GM19452 (cell line): ENCODE measurements at regions not wholly inside any gene's neighbourhood (a gene's known extent, or its start where the extent isn't known, plus 50 kb on each side); places are given as distances from the start of the nearest gene placed in this dataset.
"Not testable (repeated sequence)": the region's sequence is repeated elsewhere in the genome, so short reads cannot be mapped to it uniquely, and the experiment has no call there.

Source experiments
- ATAC-seq: cut with Tn5 transposase; IDR thresholded peaks from one replicate; pipeline ENCODE4 v1.9.1; 2021; ENCODE audit not compliant: unreplicated experiment

DNA sequence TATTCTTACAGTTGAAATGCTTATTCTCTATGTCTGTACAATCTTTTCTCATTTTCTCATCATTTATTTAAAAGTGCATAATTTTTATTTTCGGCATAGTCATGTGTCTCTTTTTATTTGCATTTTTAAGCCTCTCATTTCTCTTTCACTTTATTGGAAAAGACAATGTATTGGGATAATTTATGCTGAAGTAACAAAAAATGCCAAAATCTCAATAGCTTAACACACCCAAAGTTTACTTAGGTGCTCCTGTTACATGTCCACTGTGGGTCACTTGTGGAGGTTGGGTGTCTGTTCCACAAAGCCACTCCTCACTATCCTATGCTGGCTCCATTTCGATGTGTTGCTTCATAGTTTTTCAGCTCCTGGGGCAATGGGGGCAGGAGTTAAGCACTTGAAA is 638.7 kb downstream of the CD109 start:
- no peak for ATAC-seq

DNA sequence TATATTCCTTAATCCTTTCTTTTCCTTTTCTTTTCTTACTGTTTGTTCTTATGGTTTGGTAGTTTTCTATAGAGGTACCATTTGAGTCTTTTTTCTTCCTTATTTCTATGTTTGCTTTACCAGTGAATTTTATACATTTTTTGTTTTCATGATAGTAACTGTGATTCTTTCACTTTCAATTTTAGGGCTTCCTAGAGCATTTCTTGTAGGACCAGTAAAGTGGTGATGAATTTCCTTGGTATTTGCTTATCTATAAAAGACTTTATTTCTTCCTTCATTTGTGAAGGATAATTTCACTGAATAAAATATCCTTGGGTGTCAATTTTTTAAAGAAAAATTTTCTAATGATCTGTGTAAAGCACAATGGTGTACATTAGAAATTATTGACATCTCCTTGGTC is 637.4 kb downstream of the CD109 start:
- ATAC-seq: no peak

DNA sequence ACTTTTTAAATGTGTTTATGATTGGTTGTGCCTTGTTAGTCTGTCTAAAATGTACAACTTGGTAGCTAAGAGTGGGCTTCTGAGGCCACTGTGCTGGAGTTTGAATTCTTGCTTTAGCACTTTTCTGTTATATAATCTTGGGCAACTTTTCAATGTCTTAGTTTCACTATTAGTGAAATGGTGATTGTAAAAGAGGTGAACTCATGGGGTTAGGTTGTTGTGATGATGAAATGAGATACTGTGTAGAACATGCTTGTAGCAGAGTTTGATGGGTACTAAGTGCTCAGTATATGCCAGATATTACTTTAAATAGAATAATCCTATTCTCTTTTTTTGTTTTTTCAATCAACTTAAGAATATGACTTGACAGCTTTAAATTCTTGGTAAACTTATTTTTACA is 624.7 kb downstream of the CD109 start:
- no peak for ATAC-seq

DNA sequence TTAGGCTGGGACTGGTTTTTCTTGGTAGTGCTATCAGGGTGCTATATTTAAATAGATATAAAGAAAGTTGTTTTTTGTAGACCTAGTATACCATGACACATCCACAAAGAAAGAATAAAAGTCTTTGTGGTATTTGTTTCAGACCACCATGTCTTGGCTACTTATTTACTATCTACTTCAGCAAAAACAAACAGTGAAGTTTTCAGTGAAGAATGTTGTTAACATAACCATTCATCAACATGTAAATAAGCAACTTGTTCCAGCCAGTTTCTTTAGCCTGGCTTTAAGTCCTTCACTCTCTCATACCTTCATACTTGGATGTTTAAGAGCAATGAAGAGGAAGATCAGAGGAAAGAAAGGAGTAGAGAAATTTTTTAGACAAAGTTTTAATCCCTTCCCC is 624.1 kb downstream of the CD109 start:
- ATAC-seq: no peak

DNA sequence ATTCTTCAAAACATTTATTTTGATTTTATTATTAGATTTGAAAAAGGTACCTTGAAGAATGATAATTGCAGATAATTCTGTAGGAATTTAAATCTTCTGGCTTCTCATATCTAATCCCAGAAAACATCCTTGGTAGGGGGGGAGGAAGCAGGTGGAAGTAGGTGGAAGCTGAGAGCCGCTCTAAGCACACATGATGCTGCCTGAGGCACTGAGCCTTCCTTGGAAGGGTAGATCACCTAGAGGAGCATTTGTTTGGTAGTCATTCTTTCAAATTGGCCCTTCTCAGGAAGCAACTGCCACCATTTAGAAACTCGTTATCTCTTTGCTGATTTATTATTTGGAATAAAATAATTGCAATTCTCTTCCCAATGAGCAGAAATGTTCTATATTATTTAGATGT is 623.3 kb downstream of the CD109 start:
- ATAC-seq: no peak

DNA sequence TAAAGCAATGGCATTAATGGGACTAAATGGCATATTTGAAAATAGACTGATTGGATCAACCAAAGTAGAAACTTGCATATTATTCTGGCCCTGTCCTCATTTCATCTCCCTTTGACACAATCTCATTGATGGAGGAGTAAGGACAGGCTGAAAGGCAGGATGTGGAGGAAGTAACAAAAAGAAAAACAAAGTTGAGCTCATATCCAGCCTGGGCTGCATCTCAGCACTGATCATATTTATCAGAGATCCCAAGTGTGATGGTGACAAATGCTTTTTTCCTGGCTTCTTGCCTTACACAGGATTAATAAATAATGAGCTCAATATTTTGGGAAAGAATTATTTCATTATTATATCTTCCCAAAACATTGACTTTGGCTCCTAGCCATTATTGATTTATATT is 622.7 kb downstream of the CD109 start:
- no peak for ATAC-seq

DNA sequence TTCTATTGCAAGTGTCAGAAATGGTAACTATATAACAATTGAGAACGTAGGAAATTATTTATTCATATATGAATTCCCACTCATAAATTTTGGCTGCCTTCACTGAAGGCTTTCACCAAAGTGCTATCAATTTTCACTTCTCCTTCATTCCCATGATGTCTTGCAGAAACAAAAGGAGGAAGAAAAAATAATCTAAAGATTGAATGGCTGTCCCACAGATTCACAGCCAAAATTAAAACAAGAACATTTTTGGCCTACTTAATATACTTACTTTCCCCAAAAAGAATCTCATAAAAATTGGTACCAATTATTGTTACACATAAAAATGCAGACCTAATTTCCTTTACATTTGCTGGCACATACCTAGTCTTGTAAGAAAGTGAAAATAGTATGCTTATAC is 616.1 kb downstream of the CD109 start:
- ATAC-seq: no peak

DNA sequence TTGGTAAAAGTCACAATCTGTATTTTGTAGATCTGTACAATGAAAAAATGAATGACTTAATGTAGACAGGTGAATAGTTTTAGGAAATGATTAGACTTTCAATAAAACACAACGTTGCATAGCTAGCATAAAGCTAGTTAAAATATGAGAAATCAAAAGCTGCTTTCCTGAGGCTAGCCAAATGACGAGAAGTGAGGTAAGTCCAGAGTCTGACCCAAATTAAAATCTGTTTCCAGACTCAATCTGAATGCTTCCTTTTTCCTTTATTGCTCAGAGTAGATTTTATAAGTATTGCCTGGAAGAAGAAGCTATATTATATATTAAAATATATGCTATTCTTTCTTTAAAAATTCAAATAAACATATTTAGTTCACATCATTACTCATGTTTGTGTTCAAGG is 615.4 kb downstream of the CD109 start:
- ATAC-seq: no peak

DNA sequence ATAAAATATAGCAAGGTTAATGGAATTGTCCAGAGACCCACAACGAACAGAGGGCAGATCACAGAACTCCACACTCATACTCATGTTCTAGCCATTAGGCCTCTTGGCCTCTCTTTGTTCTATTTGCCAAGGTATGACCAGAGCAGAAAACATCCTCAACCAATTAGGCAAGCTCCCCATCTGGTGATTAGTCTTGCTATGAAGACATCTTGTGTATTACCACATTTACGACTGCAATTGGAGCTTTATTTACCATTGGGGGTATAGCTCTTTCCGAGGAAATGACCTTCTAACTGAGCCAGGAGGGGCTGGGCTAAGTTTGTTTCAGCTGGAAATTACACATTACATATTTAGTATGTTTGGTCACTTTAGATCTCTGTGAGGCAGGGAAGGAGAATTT is 593.9 kb downstream of the CD109 start:
- ATAC-seq: no peak

DNA sequence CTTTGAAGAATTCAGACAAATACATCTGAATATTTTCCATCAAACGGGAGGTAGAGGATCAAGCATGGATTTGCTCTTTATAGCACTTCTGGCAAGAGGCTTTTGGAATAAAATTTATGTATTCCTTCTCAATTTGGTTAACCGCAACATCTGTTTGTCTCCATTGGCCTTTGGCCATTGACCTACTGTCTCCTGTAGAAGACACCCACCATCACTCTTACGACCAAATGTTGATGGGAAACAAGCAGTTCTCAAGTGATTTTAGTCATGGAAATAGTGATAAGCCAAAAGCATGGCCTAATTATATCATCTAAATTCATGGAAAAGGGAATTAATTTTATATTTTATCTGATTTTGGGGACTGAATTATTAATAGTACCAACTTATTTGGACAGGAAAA is 591.9 kb downstream of the CD109 start:
- ATAC-seq: no peak

DNA sequence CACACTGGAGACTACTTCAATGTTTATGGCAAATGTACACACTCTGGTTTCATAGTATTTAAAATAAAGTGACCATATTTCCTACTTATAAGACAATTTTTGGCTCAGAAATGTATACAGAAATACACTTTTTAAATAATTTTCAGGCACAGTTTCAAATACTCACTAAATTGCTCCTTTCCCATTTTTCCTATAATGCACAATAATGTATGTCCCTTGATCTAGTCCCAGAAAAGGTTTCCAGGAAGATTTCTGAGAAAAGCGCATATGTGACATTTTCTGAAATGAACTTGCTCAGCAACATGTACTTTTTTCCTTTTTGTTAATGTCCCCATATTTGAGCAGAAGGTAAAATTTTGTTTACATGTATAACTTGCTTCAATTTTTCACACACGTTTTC is 591.4 kb downstream of the CD109 start:
- ATAC-seq: no peak

DNA sequence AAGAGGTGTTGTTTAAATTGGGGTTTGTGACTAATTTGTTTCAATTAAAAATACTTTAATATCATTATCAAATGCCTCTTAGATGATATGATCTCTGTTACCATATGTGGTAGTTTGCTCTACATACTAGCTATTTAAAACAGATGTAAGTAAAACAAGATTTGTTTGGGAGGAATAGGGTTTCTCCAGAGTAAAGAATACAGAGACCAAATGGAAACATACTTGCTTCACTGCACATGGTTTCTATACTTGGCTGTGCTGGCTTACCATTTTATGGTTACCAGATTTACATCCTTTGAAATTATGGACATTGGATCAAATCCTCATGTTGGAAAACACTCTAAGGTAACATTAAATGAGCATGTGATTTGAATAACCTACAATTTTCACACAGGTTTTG is 588.3 kb downstream of the CD109 start:
- no peak for ATAC-seq

DNA sequence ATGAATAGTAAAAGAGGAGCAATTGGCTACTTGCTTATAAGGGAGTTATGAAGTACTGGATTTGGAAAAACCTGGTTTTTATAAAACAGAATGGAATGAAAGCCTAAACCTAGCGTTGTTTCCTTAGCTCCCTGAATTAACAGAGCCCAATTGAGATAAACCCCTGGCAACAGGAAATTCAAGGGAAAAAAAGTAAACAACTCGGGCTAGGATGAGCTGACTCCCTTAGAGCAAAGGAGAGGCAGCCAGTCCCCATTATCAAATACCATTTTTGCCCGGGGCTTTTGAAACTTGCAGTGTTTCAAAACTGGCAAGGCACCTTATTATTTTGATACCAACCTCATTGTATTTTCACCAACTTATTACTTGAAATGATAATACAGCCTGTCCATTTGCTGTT is 587.5 kb downstream of the CD109 start:
- no peak for ATAC-seq

DNA sequence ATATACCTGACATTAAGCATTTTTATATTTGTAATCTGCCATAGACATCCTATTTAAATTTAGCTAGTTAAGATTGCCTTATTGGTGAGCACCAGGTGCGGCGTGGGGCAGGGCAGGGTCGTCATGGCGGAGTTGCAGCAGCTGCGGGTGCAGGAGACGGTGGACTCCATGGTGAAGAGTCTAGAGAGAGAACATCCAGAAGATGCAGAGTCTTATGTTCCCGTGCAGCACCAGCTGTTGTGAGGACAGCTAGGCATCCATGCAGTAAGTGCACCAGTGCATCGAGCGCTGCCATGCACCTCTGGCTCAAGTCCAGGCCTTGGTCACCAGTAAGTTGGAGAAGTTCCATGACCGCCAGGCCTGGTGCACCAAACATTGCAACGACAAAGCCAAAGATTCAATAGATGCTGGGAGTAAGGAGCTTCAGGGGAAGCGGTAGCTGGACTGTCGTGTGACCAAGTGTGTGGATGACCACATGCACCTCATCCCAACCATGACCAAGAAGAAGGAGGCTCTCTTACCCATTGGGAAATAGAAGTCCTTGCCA is 586.2 kb downstream of the CD109 start:
- ATAC-seq: no peak

DNA sequence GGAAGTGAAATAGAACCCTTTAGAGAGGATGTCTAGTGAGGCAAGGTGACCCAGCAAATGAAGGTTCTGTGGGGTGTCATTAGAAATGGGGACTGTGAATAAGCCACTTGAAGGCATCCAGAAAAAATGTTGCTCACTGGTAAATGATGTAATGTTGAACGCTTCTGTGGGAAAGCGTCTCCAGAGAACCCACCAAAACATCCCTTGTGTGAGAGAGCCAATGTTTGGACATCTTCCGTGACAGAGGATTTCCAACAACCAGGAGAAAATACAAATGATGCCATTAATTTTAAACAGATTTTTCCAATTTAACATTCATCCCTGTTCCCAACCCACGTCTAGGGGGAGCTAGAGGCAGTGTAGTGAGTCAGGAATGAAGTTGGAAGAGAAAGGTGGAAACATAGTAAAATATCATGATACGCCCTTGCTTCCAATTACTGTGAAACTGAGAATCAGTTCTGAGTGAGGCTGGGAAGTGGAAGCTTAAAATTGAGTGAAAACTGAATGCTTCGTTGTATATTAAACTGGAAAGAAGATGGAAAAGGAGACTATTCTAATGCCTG is 584.2 kb downstream of the CD109 start:
- ATAC-seq: no peak

DNA sequence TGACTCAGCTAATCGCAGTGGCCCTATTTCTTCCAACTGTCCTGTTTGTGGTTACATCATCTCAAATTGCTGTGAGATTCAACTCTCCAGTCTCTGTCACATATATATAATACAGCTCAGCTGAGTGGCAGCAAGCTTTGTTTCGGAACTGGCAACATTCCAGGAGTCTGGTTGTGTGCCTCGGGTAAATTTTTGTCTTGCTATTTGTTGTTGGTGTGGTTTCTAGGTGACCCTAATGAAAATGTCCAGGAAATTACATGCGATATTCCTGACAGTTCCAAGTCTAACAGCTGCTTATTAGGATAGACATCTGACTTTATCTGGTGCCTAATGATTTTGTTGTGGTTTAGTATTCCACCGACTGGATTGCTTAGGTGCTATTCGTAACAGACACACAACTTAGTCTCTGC is 581.8 kb downstream of the CD109 start:
- ATAC-seq: no peak

DNA sequence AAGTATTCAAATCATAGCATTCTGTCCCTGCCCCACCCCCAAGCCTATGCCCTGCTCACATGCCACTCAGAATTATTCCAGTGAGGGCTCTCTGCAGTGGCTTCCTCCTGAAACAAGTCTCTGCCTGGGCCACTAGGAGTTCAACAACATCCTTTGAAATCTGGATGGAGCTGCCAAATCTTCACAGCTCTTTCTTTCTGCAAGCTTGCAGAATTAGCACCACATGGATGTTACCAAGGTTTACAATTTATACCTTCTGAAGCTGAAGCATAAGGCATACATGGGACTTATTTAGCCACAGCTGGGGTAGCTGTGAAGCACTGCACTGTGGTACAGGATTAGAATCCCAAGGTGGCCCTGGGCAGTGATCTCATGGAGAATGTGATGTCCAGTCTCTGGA is 577.5 kb downstream of the CD109 start:
- ATAC-seq: no peak

DNA sequence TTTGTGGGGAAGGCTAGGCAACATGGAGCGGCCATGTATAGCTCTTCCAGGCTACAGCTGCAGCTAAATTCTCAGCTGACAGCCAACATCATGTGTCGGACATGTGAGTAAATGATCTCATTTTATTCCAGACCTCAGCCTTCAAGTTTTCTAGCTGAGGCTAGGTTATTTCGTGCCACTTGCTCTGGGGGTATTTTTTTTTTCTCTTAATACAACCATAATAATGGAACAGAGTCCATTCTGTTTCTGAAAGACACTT is 573.5 kb downstream of the CD109 start:
- ATAC-seq: no peak

DNA sequence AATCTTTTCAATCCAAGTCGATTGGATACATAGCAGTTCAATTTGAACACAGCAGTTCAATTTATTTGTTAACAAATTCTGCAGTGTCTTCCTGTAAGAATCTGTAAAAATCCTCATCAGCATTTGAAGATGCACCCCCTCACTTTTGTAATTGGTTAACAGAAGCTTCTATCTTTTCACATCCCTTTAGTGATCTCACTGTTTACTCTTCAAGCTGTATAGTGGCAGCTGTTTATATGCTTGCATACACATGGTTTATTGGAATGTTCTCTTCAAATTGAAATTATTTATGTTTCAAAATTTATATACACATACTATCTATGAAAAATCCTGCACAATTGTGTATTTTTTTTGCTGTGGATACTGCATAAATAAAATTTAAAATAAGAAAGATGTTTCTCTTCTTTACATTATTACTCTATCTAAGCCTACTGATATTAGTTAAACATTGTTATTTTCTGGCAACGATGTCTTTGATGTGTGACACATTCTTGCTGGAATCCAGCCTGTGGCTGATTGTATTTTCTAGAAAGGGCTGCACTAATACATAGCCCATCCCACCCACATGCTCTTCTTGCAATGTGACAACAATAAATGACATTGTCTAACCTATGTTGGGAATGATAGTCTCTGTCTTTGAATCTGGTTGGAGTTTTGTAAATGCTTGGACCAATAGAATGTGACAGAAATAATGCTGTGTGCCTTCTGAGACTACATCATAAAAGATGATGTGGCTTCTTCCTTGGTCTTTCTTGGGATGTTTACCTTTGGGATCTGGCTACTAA is 573.0 kb downstream of the CD109 start:
- ATAC-seq: no peak

DNA sequence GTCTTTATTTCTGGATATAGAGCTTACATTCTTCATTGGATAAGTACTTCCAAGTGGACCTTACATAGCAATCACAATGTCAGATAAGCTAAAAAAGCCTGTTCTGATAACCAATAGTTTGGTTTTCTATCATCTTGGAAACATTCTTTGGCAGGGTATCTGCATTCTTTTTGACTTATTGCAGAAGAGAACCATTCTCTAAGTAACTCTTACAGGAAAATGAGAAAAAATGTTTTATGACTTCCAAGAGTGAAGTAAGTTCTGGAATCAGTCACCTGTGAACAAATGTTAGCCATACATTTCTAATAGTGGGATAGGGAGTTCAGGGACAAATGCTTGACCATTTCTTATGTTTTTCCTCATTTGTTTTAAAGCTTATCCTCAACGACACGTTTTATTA is 564.0 kb downstream of the CD109 start:
- no peak for ATAC-seq

DNA sequence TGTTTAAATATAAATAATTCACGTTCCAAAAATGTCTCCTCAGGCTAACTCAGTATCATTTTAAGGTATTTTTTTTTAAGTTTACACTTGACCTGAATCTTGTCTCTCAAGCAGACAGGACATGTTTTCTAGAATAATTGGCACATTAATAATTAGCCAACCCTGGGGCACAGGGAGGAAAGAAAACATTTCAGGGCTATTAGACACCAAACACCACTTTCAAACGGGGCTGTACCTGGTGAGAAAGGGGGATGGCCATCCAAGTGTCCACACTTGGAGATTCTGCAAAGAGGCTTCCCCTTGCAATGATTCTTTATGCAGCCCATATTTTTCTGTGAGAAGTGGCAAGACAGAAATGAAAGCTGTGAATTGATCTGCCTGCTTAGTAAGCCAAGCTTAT is 560.8 kb downstream of the CD109 start:
- ATAC-seq: no peak

DNA sequence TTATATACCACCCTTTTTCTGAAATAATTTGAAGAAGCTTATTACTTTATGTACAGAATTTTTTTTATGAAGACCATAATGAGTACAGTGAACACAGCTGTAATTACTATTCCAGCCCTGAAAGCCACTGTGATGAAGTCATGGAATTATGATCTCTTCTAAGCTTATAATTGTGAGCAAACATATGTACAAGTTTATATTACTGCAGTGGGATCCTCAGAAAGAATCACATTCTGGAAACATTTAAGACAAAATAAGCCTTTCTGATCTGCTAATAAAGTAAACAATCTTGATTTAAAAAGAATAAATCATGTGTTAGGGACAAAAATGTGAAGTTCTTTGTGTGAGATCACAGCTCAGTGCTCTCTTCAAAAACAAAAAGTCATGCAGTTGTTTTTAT is 560.4 kb downstream of the CD109 start:
- ATAC-seq: no peak

DNA sequence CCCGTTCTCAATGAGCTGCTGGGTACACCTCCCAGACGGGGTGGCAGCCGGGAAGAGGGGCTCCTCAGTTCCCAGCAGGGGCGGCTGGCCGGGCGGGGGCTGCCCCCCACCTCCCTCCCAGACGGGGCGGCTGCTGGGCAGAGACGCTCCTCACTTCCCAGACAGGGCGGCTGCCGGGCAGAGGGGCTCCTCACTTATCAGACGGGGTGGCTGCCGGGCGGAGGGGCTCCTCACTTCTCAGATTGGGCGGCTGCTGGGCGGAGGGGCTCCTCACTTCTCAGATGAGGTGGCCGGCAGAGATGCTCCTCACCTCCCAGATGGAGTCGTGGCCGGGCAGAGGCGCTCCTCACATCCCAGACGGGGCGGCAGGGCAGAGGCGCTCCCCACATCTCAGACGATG is 559.0 kb downstream of the CD109 start:
- ATAC-seq: not testable (repeated sequence)
